COLO668 (cell line): ENCODE measurements at regions not wholly inside any gene's neighbourhood (a gene's known extent, or its start where the extent isn't known, plus 50 kb on each side); places are given as distances from the start of the nearest gene placed in this dataset.
"Not testable (repeated sequence)": the region's sequence is repeated elsewhere in the genome, so short reads cannot be mapped to it uniquely, and the experiment has no call there.

Experiments
- DNase-seq: peaks from one replicate; lab custom pipeline; 2025; ENCODE audit not compliant: unreplicated experiment; lab: John Stamatoyannopoulos, UW

- DNase-seq, result not testable (repeated sequence)
Observed at GRCh38 chr14:106480287-106480686, 953.9 kb downstream of the TMEM121 start.

DNA sequence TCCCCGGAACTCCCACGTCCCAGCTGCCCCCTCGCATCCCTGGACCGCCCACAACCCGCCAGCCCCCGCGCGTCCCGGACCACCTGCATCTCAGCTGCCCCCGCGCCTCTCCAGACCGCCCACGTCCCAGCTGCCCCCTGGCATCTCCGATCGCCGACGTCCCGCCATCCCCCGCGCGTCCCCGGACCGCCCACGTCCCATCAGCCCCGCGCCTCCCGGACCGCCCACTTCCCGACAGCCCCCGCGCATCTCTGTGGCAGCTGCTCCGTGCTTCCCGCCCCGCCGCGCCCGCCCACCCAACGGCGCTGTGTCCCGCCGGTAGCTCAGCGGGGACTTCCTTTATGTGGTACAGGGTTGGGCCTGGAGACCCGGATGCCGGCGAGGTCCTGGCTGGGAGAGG, 955.8 kb downstream of the TMEM121 start:
- DNase-seq, result not testable (repeated sequence)

DNA sequence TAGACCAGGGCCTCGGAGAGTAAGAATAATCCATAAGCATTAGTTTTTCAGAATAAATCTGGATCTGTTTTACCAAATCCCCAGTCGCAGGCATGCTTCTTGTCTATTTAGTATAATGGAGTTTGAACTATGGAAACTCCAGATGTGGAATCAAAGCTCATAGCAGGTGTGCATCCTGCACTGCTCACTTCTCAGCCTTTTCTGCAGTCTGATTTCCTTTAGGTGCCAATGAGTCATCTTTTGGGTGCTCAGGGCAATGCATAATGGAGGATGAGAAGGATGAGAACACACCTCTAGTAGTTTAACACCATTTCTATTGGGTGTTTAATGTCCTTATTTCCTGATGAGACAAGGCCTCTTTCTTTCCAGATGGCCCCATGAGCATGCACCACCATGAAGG, 961.2 kb downstream of the TMEM121 start:
- DNase-seq, result peak; percentile 76

DNA sequence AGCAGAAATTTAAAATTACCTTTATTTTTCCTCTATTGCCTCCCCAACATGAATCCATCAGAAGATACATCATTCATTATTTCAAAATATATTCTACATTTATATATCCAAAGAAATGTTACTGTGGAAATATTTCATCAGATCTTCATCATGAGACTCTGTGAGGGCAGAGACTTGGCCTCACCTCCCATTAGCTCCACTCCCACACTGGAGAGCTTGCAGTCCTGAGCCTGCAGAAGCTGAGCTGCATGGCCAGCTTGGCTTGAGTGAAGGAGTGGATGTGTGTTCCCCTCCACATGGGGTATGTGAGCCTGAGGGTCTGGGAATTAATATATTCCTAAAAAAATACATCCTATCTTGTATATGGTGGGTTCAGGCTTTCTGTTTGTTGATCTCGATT, 961.9 kb downstream of the TMEM121 start:
- DNase-seq, result no peak

DNA sequence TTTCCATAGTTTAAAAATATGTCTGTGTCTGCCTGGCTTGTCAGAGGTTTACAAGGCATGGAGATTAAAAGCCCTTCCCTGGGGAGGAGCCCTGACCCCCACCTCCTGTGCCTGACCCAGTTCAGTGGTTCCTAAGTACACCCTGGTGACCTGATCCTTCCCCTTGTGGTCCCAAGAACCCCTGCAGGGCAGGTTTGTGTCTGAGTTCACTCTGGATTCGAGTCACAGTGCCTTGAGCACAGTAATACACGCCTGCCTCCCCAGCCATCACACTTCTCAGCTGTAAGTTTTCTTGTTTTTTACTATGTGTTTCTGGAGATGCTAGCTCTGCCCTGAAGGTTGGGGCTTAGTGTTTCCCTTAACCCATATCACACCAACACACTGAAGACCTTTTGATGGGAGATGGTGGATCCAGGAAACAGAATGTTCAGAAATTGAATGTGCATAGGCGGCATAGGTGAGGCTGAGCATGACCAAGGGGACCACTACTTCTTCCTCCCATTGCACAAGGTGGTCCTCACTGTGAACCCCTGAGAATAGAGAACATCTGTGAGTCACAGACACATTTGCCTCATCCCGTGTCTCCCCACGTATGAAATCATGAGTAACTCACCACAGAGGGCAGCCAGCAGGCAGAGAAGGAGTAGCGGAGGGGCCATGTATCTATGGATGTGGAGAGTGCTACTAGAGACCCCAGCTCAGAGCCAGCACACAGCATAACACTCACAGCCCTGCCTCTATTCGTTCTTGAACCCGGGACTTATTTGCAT, 962.9 kb downstream of the TMEM121 start:
- DNase-seq, result no peak

- no peak for DNase-seq
Observed at GRCh38 chr14:106490442-106490841, 964.1 kb downstream of the TMEM121 start.

DNA sequence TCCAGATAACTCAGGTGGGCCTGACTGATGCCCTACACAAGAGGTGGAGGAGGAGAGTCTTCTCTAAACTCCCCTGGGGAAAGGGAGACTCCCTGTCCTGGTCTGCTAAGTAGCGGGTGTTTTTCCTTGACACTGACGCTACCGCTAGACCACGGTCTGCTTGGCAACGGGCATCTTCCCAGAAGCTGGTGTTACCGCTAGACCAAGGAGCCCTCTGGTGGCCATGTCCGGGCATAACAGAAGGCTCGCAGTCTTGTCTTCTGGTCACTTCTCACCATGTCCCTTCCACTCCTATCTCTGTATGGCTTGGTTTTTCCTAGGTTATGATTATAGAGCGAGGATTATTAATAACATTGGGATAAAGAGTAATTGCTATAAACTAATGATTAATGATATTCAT, 965.5 kb downstream of the TMEM121 start:
- DNase-seq, result peak; percentile 42

DNA sequence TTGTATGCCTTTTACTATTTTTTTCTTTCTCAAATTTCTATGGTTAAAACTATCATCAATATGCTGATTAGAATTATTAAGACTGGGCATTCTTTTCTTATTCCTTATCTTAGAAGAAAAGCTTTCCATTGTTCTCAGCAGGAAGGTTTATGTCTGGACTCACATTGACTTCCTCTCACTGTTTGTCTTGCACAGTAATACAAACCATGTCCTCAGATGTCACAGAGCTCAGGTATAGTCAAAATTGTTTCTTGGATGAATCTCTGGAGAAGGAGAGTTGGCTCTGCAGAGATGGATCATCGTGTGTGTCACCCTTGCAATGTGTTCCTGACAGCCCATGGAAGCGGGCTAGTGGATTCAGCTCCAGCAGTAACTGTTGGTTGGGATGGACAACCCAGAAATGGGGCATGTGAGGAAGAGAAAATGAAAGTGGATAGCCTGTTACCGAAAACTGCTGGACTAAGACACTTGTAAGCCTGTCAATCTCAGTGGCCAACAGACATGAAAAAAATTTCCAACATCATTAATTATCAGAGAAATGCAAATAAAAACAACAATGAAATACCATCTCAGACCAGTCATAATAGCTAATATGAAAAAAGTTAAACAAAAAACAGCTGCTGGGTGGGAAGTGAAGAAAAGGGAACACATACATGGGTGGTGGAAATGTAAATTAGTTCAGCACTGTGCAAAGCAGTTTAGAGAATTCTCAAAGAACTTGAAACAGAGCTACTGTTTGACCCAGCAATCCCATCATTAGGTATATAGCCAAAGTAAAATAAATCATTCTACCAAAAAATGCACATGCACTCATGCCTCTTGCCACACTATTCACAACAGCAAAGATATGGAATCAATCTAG, 967.8 kb downstream of the TMEM121 start:
- DNase-seq, result no peak

DNA sequence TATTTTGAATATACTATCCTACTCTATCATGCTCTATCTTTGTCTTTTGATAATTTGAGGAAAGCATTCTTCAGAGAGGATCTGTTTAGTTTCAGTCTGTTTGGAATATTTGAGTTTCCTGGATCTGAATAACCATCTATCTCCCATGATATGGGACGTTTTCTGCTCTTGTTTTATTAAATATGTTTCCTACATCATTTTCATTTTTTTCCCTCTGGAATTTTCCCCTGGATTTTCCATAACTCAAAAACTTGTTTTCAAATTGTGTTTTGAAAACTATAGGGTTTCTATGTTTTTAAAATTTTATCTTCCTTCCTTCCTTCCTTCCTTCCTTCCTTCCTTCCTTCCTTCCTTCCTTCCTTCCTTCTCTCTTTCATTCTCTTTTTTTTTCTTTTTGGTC, 974.2 kb downstream of the TMEM121 start:
- DNase-seq, result no peak

DNA sequence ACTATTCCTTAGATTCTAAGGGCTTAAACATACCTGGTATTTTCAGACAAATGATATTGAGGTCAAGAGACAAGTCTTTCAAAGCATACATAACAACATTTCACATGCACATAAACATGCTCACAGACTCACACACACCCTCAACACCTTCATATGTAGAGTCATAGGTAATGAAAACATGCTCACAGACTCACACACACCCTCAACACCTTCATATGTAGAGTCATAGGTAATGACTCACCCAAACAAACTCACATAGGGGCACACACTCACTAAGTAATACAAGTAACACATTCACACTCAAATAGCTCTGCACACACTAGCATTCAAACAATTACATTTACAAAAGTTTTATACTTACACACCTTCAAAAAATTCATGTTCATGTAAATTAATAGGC, 975.5 kb downstream of the TMEM121 start:
- DNase-seq, result no peak

DNA sequence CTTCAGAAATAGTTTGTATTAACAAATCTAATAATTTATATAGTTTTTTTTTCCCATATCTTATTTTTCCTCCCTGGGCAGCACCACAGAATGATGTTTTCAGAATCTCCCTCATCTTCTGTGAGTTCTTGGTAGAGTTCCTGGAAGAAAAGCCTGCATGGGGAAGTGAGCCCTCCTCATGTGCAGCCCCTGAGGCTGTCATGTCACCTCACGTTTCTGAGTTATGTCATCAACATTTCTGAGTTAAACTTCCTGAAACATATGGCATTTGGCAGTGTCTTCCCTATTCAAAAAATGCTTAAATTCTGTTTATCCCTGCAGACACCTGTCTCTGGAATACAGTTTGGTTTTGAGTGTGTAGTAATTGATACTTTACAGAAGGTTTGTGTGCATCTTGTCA, 979.0 kb downstream of the TMEM121 start:
- DNase-seq, result no peak

- DNase-seq, result no peak
Observed at GRCh38 chr14:106506881-106507305, 980.5 kb downstream of the TMEM121 start.

DNA sequence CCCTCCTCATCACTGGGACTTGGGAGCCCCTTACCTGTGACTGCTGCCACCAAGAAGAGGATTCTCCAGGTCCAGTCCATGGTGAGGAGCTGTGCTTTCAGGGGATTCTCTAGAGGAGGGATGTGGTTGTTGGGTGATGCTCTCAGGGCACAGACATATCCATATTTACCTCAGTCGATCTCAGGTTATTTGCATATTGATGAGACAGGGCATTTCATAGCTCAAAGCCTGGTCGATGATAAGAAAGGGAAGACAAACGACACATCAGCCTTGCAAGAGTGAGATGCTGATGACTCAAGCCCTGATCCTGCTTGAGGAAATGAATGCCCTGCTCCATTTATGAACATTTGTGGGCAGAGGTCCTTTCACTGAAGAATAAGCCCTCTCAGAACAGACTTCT, 981.0 kb downstream of the TMEM121 start:
- DNase-seq, result no peak

DNA sequence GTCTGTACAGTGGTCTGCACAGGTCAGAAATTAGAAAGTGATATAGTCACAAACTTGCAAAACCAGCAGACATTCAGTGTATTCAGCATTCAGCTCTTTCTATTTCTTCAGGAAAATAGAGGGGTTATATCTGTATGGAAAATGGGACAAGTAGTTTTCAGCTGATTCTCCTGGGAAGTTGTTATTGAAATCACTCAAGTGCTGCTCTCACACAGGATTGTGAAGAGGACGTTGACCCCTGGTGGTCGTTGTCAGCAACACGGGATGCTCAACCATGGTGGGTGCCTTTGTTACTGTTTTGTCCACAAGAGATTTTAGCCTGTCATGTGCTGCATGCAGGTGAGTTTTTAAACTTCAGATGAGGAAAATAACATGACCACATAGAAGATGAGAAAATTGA, 981.8 kb downstream of the TMEM121 start:
- peak; percentile 32 for DNase-seq

- no peak for DNase-seq
Observed at GRCh38 chr14:106509176-106509575, 982.8 kb downstream of the TMEM121 start.

GRCh38 chr14:106509807-106510206, 983.4 kb downstream of the TMEM121 start:
- DNase-seq, result no peak

GRCh38 chr14:106511006-106511799, 984.8 kb downstream of the TMEM121 start:
- DNase-seq, result no peak

DNA sequence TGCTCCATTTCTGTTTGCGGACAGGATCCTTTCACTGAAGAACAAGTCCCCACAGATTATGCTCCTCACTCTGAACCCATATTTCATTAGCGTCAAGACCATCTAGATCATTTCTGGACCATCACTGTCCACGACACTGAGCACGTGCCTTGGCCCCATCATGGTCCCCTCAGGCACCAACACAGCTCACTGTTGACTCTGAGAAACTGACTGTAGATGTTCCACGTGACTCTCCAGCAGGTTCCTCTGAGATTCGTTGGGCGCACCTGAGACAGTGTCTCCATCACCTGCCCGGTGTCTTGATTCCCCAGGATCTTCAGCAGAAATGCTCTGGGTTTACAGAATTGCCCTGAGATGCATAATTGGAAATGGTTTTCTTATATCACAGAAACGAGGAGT, 985.4 kb downstream of the TMEM121 start:
- no peak for DNase-seq

DNA sequence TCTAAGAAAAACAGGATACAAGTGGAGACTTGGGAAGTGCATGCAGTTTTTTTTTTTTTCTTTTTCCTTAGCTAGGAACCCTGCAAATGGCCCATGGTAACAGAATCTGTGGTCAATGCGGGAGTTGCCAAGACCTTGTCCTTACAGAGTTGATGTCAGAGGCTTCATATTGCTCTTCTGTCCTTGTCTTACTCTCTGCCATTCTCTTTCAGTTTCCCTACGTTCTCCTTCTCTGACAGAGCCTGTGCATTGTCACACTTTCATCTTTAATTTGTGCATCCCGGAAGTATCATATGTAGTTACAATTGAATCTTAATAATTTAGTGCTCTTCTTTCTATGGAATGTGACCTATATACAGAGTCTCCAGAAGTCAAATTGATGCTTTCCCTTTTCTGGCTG, 986.9 kb downstream of the TMEM121 start:
- no peak for DNase-seq

GRCh38 chr14:106518054-106518943, 991.9 kb downstream of the TMEM121 start:
- peak; percentile 80 for DNase-seq
